Astrocyte (in vitro differentiated cells and primary cell): ENCODE measurements at regions not wholly inside any gene's neighbourhood (a gene's known extent, or its start where the extent isn't known, plus 50 kb on each side); places are given as distances from the start of the nearest gene placed in this dataset.
"Not testable (repeated sequence)": the region's sequence is repeated elsewhere in the genome, so short reads cannot be mapped to it uniquely, and the experiment has no call there.

Source experiments
- DNase-seq: peaks from one replicate; pipeline ENCODE4 v3.0.0-alpha.2; 2010; ENCODE audit warnings: low read depth
- FAIRE-seq: peaks from 2 replicates; lab custom pipeline; 2011; peaks lifted over from hg19 to GRCh38; lab: Jason Lieb, UNC
- H2AFZ ChIP-seq: 2 replicates; pipeline ENCODE4 v1.6.0; 2012; ENCODE audit warnings: low read depth, low read length, inconsistent platforms
- H3K27ac ChIP-seq: 2 replicates; pipeline ENCODE4 v1.5.1; 2011; ENCODE audit warnings: low read depth, low read length, inconsistent platforms
- H3K27me3 ChIP-seq: 2 replicates; pipeline ENCODE4 v1.6.0; 2011; ENCODE audit warnings: low read length, inconsistent platforms; ENCODE audit not compliant: insufficient read depth
- H3K36me3 ChIP-seq: 2 replicates; pipeline ENCODE4 v1.5.1; 2011; ENCODE audit warnings: low read length, inconsistent platforms; ENCODE audit not compliant: insufficient read depth
- H3K4me1 ChIP-seq: 2 replicates; pipeline ENCODE4 v1.5.1; 2011; ENCODE audit warnings: low read length, inconsistent platforms; ENCODE audit not compliant: insufficient read depth
- H3K4me2 ChIP-seq: 2 replicates; pipeline ENCODE4 v1.6.0; 2012; ENCODE audit warnings: low read length, inconsistent platforms
- H3K4me3 ChIP-seq: 2 replicates; pipeline ENCODE4 v1.5.1; 2011; ENCODE audit warnings: low read depth, mild to moderate bottlenecking, low read length, inconsistent platforms; ENCODE audit not compliant: insufficient read depth
- H3K79me2 ChIP-seq: 2 replicates; pipeline ENCODE4 v1.6.0; 2012; ENCODE audit warnings: mild to moderate bottlenecking, low read length, inconsistent platforms; ENCODE audit not compliant: insufficient read depth
- H3K9ac ChIP-seq: 2 replicates; pipeline ENCODE4 v1.6.0; 2012; ENCODE audit warnings: mild to moderate bottlenecking, low read length, inconsistent platforms
- H3K9me3 ChIP-seq: 2 replicates; pipeline ENCODE4 v1.5.1; 2012; ENCODE audit warnings: low read depth, mild to moderate bottlenecking, low read length, inconsistent platforms; ENCODE audit not compliant: insufficient read depth
- H4K20me1 ChIP-seq: 2 replicates; pipeline ENCODE4 v1.6.0; 2012; ENCODE audit warnings: low read length, inconsistent platforms; ENCODE audit not compliant: insufficient read depth
- H3K27ac Mint-ChIP-seq: one replicate; pipeline ENCODE4 v1.8.0; 2021; ENCODE audit warnings: mild to moderate bottlenecking, mixed read lengths; ENCODE audit not compliant: unreplicated experiment
- H3K27me3 Mint-ChIP-seq: one replicate; pipeline ENCODE4 v1.8.0; 2021; ENCODE audit warnings: low read depth, mixed read lengths; ENCODE audit not compliant: unreplicated experiment
- H3K36me3 Mint-ChIP-seq: one replicate; pipeline ENCODE4 v1.8.0; 2021; ENCODE audit warnings: low read depth, mixed read lengths; ENCODE audit not compliant: unreplicated experiment
- H3K4me1 Mint-ChIP-seq: one replicate; pipeline ENCODE4 v1.8.0; 2021; ENCODE audit warnings: low read depth, mixed read lengths; ENCODE audit not compliant: unreplicated experiment
- H3K4me3 Mint-ChIP-seq: one replicate; pipeline ENCODE4 v1.8.0; 2021; ENCODE audit warnings: mild to moderate bottlenecking, moderate library complexity, mixed read lengths; ENCODE audit not compliant: unreplicated experiment
- H3K9me3 Mint-ChIP-seq: one replicate; pipeline ENCODE4 v1.8.0; 2021; ENCODE audit warnings: mild to moderate bottlenecking, mixed read lengths; ENCODE audit not compliant: unreplicated experiment
- CTCF ChIP-seq: IDR thresholded peaks from 2 replicates; pipeline ENCODE4 v1.5.1; 2011; ENCODE audit warnings: low read depth, mild to moderate bottlenecking, inconsistent platforms, low read length, moderate library complexity; ENCODE audit not compliant: insufficient read depth
- EZH2 ChIP-seq: IDR thresholded peaks from 2 replicates; pipeline ENCODE4 v1.6.1; 2012; ENCODE audit warnings: mild to moderate bottlenecking, low read length, inconsistent platforms; ENCODE audit not compliant: insufficient read depth

- Mint-ChIP-seq H3K9me3 (peaks cover 10% of the 10 kb centered on the region), H3K4me3 (no peak overlapping the region), H3K27me3 (peaks cover 23% of the 10 kb centered on the region), H3K27ac (no peak overlapping the region), H3K36me3 (no peaks in the 10 kb centered on the region), H3K4me1 (peaks cover 8% of the 10 kb centered on the region)
- H3K27ac ChIP-seq = no peak overlapping the region
- no peak overlapping the region for H2AFZ ChIP-seq
- H4K20me1 ChIP-seq = no peaks in the 10 kb centered on the region
- FAIRE-seq = no peak
- no peak overlapping the region for H3K4me2 ChIP-seq
- no peak for DNase-seq
- no peaks in the 10 kb centered on the region for H3K9me3 ChIP-seq
- TF ChIP-seq CTCF (no peak), EZH2 (no peak)
- no peaks in the 10 kb centered on the region for H3K79me2 ChIP-seq
- H3K4me3 ChIP-seq = no peak overlapping the region
- no peak overlapping the region for H3K9ac ChIP-seq
- H3K4me1 ChIP-seq = peaks cover 9% of the 10 kb centered on the region
- H3K36me3 ChIP-seq = no peaks in the 10 kb centered on the region
- H3K27me3 ChIP-seq = no peaks in the 10 kb centered on the region
Observed at GRCh38 chr1:14285238-14285637, 313.2 kb upstream of the KAZN start.

DNA sequence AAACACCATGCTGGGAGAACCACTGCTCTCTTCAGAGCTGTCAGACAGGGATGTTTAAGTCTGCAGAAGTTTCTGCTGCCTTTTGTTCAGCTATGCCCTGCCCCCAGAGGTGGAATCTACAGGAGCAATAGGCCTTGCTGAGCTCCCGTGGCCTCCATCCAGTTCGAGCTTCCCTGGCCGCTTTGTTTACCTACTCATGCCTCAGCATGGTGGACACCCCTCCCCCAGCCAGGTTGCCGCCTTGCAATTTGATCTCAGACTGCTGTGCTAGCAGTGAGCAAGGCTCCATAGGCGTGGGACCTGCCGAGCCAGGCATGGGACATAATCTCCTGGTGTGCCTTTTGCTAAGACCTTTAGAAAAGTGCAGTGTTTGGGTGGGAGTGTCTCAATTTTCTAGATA is 307.3 kb upstream of the KAZN start:
- not testable (repeated sequence) for H3K4me2 ChIP-seq, H3K9me3 Mint-ChIP-seq, H3K27me3 ChIP-seq, H4K20me1 ChIP-seq, H3K9ac ChIP-seq, H3K9me3 ChIP-seq, DNase-seq, H3K4me3 Mint-ChIP-seq, H3K79me2 ChIP-seq, H3K36me3 ChIP-seq, H3K4me3 ChIP-seq, H3K27ac Mint-ChIP-seq, H2AFZ ChIP-seq, H3K36me3 Mint-ChIP-seq, H3K4me1 ChIP-seq, H3K27ac ChIP-seq, FAIRE-seq, H3K4me1 Mint-ChIP-seq
- peaks cover 30% of the 10 kb centered on the region for H3K27me3 Mint-ChIP-seq

- peaks cover 8% of the 10 kb centered on the region for H3K9me3 Mint-ChIP-seq
- peaks cover 4% of the 10 kb centered on the region for H3K4me1 Mint-ChIP-seq
- H3K27ac ChIP-seq = no peak overlapping the region
- no peak overlapping the region for H3K4me3 ChIP-seq
- TF ChIP-seq EZH2 = no peak
- TF ChIP-seq CTCF = no peak
- no peaks in the 10 kb centered on the region for H3K4me1 ChIP-seq
- H3K79me2 ChIP-seq = no peaks in the 10 kb centered on the region
- H2AFZ ChIP-seq = no peak overlapping the region
- no peaks in the 10 kb centered on the region for H3K9me3 ChIP-seq
- no peaks in the 10 kb centered on the region for H3K27me3 ChIP-seq
- H3K27me3 Mint-ChIP-seq = peaks cover 23% of the 10 kb centered on the region
- FAIRE-seq = no peak
- H3K36me3 Mint-ChIP-seq = no peaks in the 10 kb centered on the region
- H3K4me2 ChIP-seq = no peak overlapping the region
- no peak overlapping the region for H3K9ac ChIP-seq
- no peak overlapping the region for H3K4me3 Mint-ChIP-seq
- H3K27ac Mint-ChIP-seq = no peak overlapping the region
- no peak for DNase-seq
- no peaks in the 10 kb centered on the region for H4K20me1 ChIP-seq
- no peaks in the 10 kb centered on the region for H3K36me3 ChIP-seq
Observed at GRCh38 chr1:14292520-14292919, 306.0 kb upstream of the KAZN start.
